ENCODE measurements at regions not wholly inside any gene's neighbourhood (a gene's known extent, or its start where the extent isn't known, plus 50 kb on each side); places are given as distances from the start of the nearest gene placed in this dataset.

GRCh38 chr5:67971223-67971830 lies 244.2 kb upstream of the PIK3R1 start:
- TF ChIP-seq CTCF (IDR thresholded peaks at IDR 0.05) (peak in 1 of 3 donors; percentile 8), POLR2A (IDR thresholded peaks at IDR 0.05) (no peak)
